ENCODE measurements at regions not wholly inside any gene's neighbourhood (a gene's known extent, or its start where the extent isn't known, plus 50 kb on each side); places are given as distances from the start of the nearest gene placed in this dataset.

DNA sequence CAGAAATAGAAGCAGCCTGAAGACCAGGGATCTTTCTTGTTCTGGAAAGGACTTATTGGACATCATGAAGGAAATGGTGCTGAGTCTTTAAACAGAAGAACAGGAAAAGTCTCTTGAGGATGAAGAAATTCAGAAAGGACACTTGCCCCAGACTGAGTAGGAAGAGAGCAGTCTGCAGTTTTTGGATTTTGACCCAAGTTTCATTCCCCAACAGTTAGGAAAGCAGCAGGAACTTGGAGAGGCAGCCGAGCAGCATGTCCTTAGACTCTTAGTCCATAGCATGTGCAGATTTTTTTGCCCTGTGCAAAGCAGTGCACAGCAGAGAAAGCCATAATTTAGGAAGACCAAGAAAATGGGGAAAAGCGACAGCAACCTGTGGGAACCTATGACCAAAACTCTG, 927.2 kb upstream of the AUTS2 start:
- Histone ChIP-seq H3K27ac (no peak overlapping the region), H3K27me3 (ENCODE audit: control insufficient read depth, insufficient read depth, low read length) (no peaks in the 10 kb centered on the region), H3K9ac (no peak overlapping the region), H3K36me3 (ENCODE audit: control insufficient read depth, insufficient read depth, low read length) (no peaks in the 10 kb centered on the region), H3K9me3 (ENCODE audit: control insufficient read depth, low read length) (no peaks in the 10 kb centered on the region), H3K4me2 (ENCODE audit: low read length) (no peak overlapping the region), H3K79me2 (no peaks in the 10 kb centered on the region), H3K4me1 (no peaks in the 10 kb centered on the region), H3K4me3 (ENCODE audit: low read depth, low read length) (no peak overlapping the region), H2AFZ (no peak overlapping the region)
- TF ChIP-seq, protein P1, sequence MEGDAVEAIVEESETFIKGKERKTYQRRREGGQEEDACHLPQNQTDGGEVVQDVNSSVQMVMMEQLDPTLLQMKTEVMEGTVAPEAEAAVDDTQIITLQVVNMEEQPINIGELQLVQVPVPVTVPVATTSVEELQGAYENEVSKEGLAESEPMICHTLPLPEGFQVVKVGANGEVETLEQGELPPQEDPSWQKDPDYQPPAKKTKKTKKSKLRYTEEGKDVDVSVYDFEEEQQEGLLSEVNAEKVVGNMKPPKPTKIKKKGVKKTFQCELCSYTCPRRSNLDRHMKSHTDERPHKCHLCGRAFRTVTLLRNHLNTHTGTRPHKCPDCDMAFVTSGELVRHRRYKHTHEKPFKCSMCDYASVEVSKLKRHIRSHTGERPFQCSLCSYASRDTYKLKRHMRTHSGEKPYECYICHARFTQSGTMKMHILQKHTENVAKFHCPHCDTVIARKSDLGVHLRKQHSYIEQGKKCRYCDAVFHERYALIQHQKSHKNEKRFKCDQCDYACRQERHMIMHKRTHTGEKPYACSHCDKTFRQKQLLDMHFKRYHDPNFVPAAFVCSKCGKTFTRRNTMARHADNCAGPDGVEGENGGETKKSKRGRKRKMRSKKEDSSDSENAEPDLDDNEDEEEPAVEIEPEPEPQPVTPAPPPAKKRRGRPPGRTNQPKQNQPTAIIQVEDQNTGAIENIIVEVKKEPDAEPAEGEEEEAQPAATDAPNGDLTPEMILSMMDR (IDR thresholded peaks at IDR 0.05): no peak

GRCh38 chr7:68671671-68672070, 926.6 kb upstream of the AUTS2 start:
- H3K9ac ChIP-seq: no peak overlapping the region
- no peak overlapping the region for H3K4me2 ChIP-seq (ENCODE audit: low read length)
- TF ChIP-seq, protein P1 (IDR thresholded peaks at IDR 0.05): no peak
- no peak overlapping the region for H3K27ac ChIP-seq
- H3K27me3 ChIP-seq (ENCODE audit: control insufficient read depth, insufficient read depth, low read length): no peaks in the 10 kb centered on the region
- H3K36me3 ChIP-seq (ENCODE audit: control insufficient read depth, insufficient read depth, low read length): no peaks in the 10 kb centered on the region
- no peaks in the 10 kb centered on the region for H3K9me3 ChIP-seq (ENCODE audit: control insufficient read depth, low read length)
- H2AFZ ChIP-seq: no peak overlapping the region
- no peaks in the 10 kb centered on the region for H3K79me2 ChIP-seq
- H3K4me3 ChIP-seq (ENCODE audit: low read depth, low read length): no peak overlapping the region
- H3K4me1 ChIP-seq: no peaks in the 10 kb centered on the region

- no peak overlapping the region for H2AFZ ChIP-seq
- no peak overlapping the region for H3K4me3 ChIP-seq (ENCODE audit: low read depth, low read length)
- H3K27me3 ChIP-seq (ENCODE audit: control insufficient read depth, insufficient read depth, low read length): no peaks in the 10 kb centered on the region
- no peaks in the 10 kb centered on the region for H3K9me3 ChIP-seq (ENCODE audit: control insufficient read depth, low read length)
- H3K27ac ChIP-seq: no peak overlapping the region
- no peak overlapping the region for H3K9ac ChIP-seq
- no peaks in the 10 kb centered on the region for H3K79me2 ChIP-seq
- H3K36me3 ChIP-seq (ENCODE audit: control insufficient read depth, insufficient read depth, low read length): no peaks in the 10 kb centered on the region
- H3K4me2 ChIP-seq (ENCODE audit: low read length): no peak overlapping the region
- TF ChIP-seq, protein P1 (IDR thresholded peaks at IDR 0.05): no peak
- no peaks in the 10 kb centered on the region for H3K4me1 ChIP-seq
Observed at GRCh38 chr7:68674826-68675225, 923.4 kb upstream of the AUTS2 start.

DNA sequence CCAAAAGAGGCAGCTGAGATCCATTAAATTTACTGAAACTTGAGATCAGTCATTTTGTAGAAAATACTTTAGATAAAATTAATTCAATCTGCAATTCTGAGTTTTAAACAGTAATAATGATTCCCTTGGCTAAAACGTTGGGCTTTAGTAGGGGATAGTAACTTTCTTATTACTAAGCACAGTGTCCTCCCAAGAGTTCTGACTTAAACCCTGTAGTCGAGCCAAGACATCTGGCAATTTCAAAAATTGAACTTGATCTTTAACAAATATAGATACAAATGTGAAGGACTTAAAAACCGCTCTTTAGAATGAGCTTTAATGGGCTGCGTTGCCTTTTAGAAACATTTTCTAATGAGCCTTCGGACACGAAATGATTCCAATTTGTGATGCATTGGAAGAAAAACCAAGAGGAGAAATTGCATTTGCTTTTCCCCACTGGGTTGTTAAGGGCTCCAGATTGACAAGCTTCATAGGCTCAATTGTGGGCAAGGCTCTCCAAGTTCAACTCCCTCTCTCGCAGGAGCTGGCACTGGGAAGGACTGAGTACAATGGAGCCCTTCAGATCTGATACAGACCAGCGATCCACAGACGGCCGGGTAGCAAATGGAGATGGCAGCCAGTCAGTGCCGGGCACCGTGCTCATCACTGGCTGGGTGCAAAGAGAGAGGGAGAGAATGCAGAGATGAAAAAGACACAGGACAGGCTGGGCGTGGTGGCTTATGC, 921.3 kb upstream of the AUTS2 start:
- no peak overlapping the region for H2AFZ ChIP-seq
- no peak overlapping the region for H3K4me2 ChIP-seq (ENCODE audit: low read length)
- TF ChIP-seq, protein P1 (IDR thresholded peaks at IDR 0.05): no peak
- no peak overlapping the region for H3K27ac ChIP-seq
- H3K9me3 ChIP-seq (ENCODE audit: control insufficient read depth, low read length): no peaks in the 10 kb centered on the region
- no peaks in the 10 kb centered on the region for H3K4me1 ChIP-seq
- no peaks in the 10 kb centered on the region for H3K27me3 ChIP-seq (ENCODE audit: control insufficient read depth, insufficient read depth, low read length)
- H3K79me2 ChIP-seq: no peaks in the 10 kb centered on the region
- H3K4me3 ChIP-seq (ENCODE audit: low read depth, low read length): no peak overlapping the region
- H3K9ac ChIP-seq: no peak overlapping the region
- H3K36me3 ChIP-seq (ENCODE audit: control insufficient read depth, insufficient read depth, low read length): no peaks in the 10 kb centered on the region

DNA sequence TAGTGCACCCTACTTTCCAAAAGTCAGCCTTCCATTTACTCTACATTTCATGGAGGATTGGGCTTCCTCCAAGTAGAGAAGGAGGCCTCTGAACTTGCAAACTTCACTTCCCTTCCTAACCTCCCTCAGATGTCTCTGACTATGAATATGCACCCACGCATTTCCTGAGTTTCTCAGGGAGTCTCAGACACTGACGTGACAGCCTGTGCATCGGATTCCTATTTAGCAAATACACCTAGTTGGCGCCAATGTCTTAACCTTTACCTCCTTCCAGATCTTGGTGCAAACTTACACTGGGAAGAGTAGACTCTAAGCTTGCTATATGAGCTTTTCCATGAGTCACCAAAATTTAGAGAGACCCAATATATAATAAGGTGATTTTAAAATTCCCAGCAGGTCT, 920.1 kb upstream of the AUTS2 start:
- H3K4me1 ChIP-seq: no peaks in the 10 kb centered on the region
- no peak overlapping the region for H3K27ac ChIP-seq
- H2AFZ ChIP-seq: no peak overlapping the region
- no peaks in the 10 kb centered on the region for H3K27me3 ChIP-seq (ENCODE audit: control insufficient read depth, insufficient read depth, low read length)
- no peak overlapping the region for H3K4me2 ChIP-seq (ENCODE audit: low read length)
- H3K4me3 ChIP-seq (ENCODE audit: low read depth, low read length): no peak overlapping the region
- H3K9me3 ChIP-seq (ENCODE audit: control insufficient read depth, low read length): no peaks in the 10 kb centered on the region
- TF ChIP-seq, protein P1 (IDR thresholded peaks at IDR 0.05): no peak
- H3K9ac ChIP-seq: no peak overlapping the region
- no peaks in the 10 kb centered on the region for H3K79me2 ChIP-seq
- H3K36me3 ChIP-seq (ENCODE audit: control insufficient read depth, insufficient read depth, low read length): no peaks in the 10 kb centered on the region
